ENCODE measurements at regions not wholly inside any gene's neighbourhood (a gene's known extent, or its start where the extent isn't known, plus 50 kb on each side); places are given as distances from the start of the nearest gene placed in this dataset.

- TF ChIP-seq POLR2A (IDR thresholded peaks at IDR 0.05) (no peak), EP300 (IDR thresholded peaks at IDR 0.05) (no peak), CTCF (IDR thresholded peaks at IDR 0.05) (no peak), POLR2AphosphoS5 (IDR thresholded peaks at IDR 0.05) (no peak)
Measured at GRCh38 chr7:81079746-81080145, 160.9 kb upstream of the SEMA3C start.

Measured in suprapubic skin (tissue), 4 donors.